ENCODE measurements at regions not wholly inside any gene's neighbourhood (a gene's known extent, or its start where the extent isn't known, plus 50 kb on each side); places are given as distances from the start of the nearest gene placed in this dataset.

DNA sequence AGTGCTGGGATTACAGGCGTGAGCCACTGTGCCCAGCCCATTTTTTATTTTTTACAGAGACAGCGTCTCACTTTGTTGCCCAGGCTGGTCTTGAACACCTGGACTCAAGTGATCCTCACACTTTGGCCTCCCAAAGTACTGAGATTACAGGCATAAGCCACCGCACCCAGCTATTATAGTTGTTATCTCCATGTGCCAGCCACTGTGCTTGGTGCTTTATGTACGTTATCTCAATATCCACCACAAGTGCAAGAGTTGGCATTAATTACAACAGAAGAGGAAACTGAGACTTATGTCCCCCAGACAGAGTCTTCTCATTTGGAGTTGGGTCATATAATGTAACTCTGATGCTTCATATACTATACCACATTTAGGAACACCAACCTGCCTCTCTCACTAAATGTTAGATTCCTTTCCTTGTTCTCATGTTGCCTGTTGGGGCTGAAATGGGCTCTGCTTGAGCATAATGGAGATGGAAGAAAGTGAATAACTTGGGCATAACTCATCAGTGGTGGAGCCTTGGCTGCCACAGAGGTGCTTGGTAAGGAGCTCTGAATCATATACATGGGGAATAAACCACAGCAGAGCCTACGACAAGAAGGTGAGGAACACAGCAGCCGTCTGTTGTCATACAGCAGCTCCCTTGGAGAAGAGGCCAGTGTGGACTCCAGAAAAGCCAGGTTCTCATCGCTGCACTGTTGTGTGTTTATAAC is 84.3 kb downstream of the SPRY1 start:
- TF ChIP-seq, protein P1, sequence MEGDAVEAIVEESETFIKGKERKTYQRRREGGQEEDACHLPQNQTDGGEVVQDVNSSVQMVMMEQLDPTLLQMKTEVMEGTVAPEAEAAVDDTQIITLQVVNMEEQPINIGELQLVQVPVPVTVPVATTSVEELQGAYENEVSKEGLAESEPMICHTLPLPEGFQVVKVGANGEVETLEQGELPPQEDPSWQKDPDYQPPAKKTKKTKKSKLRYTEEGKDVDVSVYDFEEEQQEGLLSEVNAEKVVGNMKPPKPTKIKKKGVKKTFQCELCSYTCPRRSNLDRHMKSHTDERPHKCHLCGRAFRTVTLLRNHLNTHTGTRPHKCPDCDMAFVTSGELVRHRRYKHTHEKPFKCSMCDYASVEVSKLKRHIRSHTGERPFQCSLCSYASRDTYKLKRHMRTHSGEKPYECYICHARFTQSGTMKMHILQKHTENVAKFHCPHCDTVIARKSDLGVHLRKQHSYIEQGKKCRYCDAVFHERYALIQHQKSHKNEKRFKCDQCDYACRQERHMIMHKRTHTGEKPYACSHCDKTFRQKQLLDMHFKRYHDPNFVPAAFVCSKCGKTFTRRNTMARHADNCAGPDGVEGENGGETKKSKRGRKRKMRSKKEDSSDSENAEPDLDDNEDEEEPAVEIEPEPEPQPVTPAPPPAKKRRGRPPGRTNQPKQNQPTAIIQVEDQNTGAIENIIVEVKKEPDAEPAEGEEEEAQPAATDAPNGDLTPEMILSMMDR (IDR thresholded peaks at IDR 0.05 in 8 of 11, conservative IDR thresholded peaks at IDR 0.05 in 3 of 11): no peak
- TF ChIP-seq POLR2A (IDR thresholded peaks at IDR 0.05): no peak
- no peak for TF ChIP-seq POLR2AphosphoS5 (IDR thresholded peaks at IDR 0.05)
